GM12874 (cell line): ENCODE measurements at regions not wholly inside any gene's neighbourhood (a gene's known extent, or its start where the extent isn't known, plus 50 kb on each side); places are given as distances from the start of the nearest gene placed in this dataset.

ENCODE experiments used
- TF ChIP-seq, protein P1 (sequence below): IDR thresholded peaks from 2 replicates; pipeline ENCODE4 v1.5.1; 2011; ENCODE audit warnings: low read depth, mild to moderate bottlenecking, control low read depth, low read length, moderate library complexity; ENCODE audit not compliant: insufficient read depth

DNA sequence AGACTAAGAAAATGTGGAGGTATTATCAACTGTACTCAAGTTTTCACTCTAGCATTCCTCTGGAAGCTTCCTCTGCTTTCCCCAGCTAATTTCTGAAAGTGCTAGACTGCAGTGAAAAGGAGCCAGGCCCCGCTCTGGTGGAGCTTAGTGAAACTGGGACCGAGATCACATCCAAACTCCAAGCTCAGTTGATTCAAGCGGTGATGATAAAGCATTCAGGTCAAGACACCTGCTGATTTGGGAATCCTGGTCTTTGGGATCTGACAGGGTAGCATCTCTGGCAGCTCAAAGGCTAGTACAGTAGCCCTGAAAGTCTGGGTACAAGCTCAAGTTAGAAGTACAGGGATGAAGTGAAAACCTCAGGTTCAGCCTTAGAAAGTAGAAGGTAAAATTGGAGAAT, 120.2 kb upstream of the CRIM1 start:
- TF ChIP-seq, protein P1, sequence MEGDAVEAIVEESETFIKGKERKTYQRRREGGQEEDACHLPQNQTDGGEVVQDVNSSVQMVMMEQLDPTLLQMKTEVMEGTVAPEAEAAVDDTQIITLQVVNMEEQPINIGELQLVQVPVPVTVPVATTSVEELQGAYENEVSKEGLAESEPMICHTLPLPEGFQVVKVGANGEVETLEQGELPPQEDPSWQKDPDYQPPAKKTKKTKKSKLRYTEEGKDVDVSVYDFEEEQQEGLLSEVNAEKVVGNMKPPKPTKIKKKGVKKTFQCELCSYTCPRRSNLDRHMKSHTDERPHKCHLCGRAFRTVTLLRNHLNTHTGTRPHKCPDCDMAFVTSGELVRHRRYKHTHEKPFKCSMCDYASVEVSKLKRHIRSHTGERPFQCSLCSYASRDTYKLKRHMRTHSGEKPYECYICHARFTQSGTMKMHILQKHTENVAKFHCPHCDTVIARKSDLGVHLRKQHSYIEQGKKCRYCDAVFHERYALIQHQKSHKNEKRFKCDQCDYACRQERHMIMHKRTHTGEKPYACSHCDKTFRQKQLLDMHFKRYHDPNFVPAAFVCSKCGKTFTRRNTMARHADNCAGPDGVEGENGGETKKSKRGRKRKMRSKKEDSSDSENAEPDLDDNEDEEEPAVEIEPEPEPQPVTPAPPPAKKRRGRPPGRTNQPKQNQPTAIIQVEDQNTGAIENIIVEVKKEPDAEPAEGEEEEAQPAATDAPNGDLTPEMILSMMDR = no peak

DNA sequence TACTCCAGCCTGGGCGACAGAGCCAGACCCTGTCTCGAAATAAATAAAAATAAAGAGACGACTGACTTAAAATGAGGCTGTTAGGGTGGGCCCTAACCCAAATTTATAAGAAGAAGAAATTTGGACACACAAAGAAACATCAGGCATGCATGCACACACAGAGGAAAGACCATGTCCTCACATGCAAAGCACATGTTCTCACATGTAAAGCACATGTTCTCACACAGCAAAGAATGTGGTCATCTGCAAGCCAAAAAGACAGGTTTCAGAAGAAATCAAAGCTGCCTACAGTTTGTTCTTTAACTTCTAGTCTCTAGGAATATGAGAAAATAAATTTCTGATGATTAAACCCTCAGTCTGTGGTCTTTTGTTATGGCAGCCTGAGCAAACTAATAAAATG, 132.3 kb upstream of the CRIM1 start:
- TF ChIP-seq, protein P1 = no peak

DNA sequence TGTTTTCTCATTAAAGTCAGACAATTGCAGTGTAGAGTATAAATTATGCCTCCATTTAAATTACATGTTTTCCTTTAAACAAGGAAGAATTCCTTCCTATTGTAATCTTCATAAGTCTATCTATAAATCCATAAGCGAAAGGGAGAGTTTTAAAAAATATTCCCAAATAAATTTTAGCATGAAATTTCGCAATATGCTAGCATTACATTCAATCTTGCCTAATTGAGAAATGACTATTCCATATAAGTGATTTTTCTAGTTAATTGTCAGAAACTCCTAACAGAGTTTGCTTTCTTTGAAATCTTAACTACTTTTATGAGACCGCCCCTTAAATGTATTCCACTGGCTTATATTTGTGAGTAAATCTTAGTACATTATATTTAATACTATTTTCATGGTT, 133.1 kb upstream of the CRIM1 start:
- TF ChIP-seq, protein P1 = no peak

DNA sequence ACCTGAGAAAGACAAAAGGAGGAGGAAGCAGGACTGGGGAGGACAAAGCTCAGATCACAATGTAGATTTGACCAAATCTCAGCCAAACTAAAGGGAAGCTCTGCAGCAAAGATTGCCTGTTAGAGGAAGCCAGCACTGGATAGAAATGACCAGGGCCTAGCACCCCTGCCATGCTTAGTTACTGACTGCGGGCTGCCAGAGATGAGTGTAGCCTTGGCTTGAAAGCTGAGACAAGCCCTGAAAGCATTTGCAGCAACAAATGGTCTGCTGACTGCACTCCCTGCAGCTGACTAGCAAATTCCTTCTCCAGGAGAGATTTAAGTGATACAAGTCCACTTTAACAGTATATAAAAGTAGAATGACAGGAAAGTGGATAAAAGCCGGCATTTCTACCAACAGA, 140.9 kb upstream of the CRIM1 start:
- TF ChIP-seq, protein P1 = no peak

DNA sequence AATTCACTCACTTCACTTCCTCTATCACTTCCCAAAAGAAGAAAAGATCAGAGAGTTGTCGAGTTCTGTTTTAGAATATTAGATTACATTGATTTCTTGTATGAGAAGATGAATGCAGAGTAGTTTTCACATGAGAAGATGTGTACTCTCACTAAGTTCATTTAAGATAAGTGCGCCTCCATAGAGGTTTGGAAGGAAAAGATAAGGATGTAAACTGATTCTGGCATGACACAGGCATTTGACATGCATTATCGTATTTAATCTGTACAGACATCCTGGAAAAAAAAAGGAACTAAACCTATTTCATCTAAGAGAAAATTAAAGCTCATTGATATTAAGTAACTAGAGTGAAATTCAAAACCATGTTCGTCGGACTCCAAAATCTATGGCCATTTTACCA, 152.2 kb upstream of the CRIM1 start:
- TF ChIP-seq, protein P1 = no peak

DNA sequence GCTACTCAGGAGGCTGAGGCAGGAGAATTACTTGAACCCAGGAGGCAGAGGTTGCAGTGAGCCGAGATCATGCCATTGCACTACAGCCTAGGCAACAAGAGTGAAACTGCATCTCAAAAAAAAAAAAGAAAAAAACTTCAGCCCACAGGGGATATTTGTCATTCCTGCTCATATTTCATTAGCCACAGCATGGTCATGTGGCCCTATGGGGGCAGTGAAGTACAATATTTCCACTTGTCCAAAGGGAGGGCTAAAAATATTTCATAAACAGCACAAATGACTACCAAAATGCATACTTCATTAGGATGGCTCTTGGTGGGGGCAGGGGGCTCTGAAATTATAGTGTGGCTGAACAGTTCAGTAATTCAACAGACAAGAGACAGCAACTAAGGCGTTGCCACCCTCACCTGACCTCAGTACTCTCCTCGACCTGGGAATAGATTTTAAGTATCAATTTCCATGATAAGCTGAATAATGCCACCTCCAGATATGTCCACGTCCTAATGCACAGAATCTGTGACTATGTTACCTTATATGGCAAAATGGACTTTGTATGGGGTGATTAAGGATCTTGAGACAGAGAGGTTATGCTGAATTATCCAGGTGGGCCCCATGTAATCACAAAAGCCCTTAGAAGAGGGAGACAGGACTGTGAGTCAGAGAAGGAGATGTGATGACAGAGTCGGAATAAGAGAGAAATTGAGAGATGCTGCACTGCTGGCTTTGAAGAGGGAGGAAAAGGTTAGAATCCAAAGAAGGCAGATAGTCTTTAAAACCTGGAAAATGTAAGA, 158.2 kb upstream of the CRIM1 start:
- TF ChIP-seq, protein P1 = no peak

DNA sequence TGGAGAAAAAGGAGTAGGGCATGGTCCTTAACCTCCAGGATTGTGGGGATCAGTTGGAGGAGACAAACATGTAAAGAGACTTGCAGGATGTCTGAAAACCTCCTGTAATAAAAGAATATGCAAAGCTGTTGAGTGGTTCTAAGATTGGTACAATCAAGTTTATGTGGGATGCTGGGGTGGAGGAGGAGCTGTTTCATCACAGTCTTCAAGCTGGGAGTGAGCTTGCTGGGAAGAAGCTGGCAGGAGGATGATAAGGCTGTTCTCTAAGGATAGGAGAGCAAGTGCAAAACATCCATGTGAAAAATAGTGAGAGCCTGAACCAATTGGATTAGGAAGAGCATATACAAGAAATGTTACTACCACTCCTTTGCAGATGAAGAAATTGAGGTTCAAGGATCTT, 161.9 kb upstream of the CRIM1 start:
- TF ChIP-seq, protein P1 = no peak
